ENCODE measurements at regions not wholly inside any gene's neighbourhood (a gene's known extent, or its start where the extent isn't known, plus 50 kb on each side); places are given as distances from the start of the nearest gene placed in this dataset.

DNA sequence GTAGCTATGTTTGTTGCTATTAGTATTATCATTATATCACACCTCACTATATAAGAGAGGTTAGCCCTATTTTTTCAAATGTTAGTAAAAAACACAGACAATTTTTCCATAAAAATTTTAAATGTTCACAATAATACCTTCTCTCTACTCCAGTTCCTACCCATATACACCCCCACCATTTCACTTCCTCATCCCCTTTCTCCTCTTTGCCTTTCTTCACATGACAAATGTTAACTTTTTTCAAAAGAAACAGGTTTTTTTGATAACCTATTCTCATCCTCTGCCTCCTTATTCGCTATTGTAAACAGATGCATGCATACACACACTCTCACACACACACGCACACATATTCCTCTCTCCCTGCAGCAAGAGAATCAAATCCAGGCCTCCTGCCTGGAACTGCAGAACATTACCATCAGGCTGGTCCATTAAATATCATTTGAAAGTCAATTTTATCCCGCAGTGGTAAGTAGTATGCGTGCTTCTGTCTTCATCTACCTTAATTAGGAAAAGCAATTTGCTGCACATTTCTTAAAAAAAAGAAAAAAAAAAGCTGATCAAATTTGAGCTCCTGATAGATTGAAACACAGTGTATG, 55.5 kb downstream of the MID1IP1 start:
- TF ChIP-seq EP300 (IDR thresholded peaks at IDR 0.05), result no peak
- TF ChIP-seq POLR2A (IDR thresholded peaks at IDR 0.05), result no peak
- TF ChIP-seq, protein P1, sequence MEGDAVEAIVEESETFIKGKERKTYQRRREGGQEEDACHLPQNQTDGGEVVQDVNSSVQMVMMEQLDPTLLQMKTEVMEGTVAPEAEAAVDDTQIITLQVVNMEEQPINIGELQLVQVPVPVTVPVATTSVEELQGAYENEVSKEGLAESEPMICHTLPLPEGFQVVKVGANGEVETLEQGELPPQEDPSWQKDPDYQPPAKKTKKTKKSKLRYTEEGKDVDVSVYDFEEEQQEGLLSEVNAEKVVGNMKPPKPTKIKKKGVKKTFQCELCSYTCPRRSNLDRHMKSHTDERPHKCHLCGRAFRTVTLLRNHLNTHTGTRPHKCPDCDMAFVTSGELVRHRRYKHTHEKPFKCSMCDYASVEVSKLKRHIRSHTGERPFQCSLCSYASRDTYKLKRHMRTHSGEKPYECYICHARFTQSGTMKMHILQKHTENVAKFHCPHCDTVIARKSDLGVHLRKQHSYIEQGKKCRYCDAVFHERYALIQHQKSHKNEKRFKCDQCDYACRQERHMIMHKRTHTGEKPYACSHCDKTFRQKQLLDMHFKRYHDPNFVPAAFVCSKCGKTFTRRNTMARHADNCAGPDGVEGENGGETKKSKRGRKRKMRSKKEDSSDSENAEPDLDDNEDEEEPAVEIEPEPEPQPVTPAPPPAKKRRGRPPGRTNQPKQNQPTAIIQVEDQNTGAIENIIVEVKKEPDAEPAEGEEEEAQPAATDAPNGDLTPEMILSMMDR (IDR thresholded peaks at IDR 0.05), result no peak
- no peaks in the 10 kb centered on the region for H3K36me3 ChIP-seq
- H3K27me3 ChIP-seq, result no peaks in the 10 kb centered on the region
- no peak for DNase-seq
- no peaks in the 10 kb centered on the region for H3K9me3 ChIP-seq
- no peaks in the 10 kb centered on the region for H3K4me1 ChIP-seq (ENCODE audit: insufficient read depth)
- H3K27ac ChIP-seq, result no peak overlapping the region
- intact Hi-C loops (cut with DNase I), result no loop called here
- H3K4me3 ChIP-seq, result no peak overlapping the region
- 81 to 89% (median 84%) methylated on average over 4 of the region's 4 CpGs for WGBS, 3 donors

DNA sequence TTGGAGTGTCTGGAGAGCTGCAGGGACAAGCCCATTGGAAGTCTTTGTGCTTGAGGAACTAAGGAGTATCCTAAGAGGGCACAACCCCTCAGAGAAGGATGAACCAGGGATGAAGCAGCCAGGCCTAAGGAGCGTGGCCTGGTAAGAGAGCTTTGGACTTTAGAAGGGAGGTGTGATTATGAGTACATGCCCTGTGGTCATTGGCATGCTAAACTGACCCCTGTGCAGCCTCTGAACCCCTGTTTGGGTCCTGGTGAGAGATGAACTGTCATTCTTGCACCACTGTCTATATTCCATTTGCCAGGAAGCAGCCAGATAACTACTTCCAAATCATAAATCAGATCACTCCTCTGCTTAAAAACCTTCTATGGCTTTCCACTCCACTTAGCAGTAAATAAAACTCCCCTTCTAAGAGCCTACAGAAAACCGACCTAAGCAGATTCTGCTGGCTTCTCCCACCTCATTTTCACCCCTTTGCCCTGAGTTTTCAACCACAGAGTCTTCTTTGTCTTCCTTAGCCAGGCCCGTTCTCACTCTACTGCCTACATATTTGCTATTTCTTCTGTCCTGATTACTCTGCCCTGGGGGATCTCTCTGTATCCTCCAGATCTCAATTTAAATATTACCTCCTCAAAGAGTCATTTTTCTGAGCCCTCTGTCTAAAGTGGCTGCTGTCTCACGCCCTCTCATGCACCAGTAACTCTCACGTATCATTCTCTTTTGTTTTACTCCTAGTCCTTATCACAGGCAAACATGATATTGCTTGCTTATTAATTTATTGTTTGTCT, 56.7 kb downstream of the MID1IP1 start:
- no peak for TF ChIP-seq POLR2A (IDR thresholded peaks at IDR 0.05)
- TF ChIP-seq, protein P1 (IDR thresholded peaks at IDR 0.05), result no peak
- TF ChIP-seq EP300 (IDR thresholded peaks at IDR 0.05), result no peak
- no peak overlapping the region for H3K4me3 ChIP-seq
- DNase-seq, result no peak
- intact Hi-C loops (cut with DNase I), result no loop called here
- H3K9me3 ChIP-seq, result no peaks in the 10 kb centered on the region
- no peaks in the 10 kb centered on the region for H3K36me3 ChIP-seq
- no peaks in the 10 kb centered on the region for H3K4me1 ChIP-seq (ENCODE audit: insufficient read depth)
- no peak overlapping the region for H3K27ac ChIP-seq
- H3K27me3 ChIP-seq, result no peaks in the 10 kb centered on the region
- WGBS, 3 donors, result 57 to 68% (median 61%) methylated on average over 5 of the region's 5 CpGs

DNA sequence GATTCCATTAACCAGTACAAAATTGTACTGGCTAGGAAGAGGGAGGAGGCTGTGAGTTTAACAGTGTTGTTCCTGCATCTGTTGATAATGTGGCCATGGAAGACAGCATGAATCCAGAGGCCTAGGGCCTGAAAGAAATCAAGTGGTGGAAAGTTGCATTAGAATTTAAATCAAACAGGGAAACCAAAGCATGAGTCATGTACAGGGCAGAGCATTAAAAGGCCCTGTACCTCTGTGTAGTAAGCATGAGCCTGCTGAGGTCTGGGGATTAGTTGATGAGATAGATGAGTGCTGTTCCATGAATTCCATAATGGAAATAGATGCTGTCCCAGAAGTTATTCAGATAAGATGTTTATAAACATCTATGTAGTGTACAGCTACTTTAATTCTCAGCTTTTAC, 58.3 kb downstream of the MID1IP1 start:
- intact Hi-C loops (cut with DNase I), result no loop called here
- DNase-seq, result no peak
- no peak overlapping the region for H3K4me3 ChIP-seq
- no peaks in the 10 kb centered on the region for H3K36me3 ChIP-seq
- no peaks in the 10 kb centered on the region for H3K27me3 ChIP-seq
- H3K4me1 ChIP-seq (ENCODE audit: insufficient read depth), result no peaks in the 10 kb centered on the region
- no peak overlapping the region for H3K27ac ChIP-seq
- TF ChIP-seq POLR2A (IDR thresholded peaks at IDR 0.05) (no peak), EP300 (IDR thresholded peaks at IDR 0.05) (no peak)
- TF ChIP-seq, protein P1 (IDR thresholded peaks at IDR 0.05), result no peak
- H3K9me3 ChIP-seq, result no peaks in the 10 kb centered on the region

DNA sequence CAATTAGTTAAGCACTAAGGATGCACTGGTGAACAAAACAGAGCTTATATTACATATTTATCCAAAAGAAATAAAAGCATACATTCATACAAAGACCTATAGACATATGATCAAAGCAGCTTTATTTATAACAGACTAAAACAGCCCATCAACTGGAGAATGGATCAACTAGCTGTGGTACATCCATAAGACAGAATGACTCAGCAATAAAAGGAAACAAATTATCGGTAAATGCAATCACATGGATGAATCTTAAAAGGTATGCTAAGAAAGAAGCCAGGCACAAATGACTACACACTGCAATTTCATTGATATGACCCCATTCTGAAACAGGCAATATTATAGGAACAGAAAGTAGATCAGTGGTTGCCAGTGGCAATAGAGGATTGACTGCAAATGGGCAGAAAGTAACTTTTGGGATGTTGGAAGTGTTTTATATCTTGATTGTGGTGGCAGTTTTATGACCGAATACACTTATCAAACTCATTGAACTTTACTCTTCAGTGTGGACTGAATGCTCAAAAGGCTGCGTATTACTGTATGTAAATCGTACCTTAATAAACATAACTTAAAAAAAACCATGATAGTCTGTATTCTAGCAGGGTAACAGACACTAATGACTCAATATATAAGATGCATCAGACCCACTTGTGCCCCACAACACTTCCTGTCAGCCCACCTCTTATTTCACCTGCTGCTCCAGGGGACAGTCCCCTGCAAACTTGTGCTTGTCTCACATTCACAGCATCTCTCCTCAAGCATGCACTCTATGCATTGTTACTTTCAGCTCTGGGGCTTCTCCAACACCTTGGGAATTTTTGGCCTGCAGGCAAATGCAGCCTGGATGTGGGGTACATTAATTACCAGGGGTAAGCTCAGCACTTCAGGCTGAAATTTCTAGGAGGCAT, 59.1 kb downstream of the MID1IP1 start:
- no peaks in the 10 kb centered on the region for H3K27me3 ChIP-seq
- no peak for DNase-seq
- H3K9me3 ChIP-seq, result no peaks in the 10 kb centered on the region
- no peak overlapping the region for H3K4me3 ChIP-seq
- WGBS, 3 donors, result 82 to 87% (median 84%) methylated on average over 4 of the region's 4 CpGs
- H3K4me1 ChIP-seq (ENCODE audit: insufficient read depth), result no peaks in the 10 kb centered on the region
- intact Hi-C loops (cut with DNase I), result no loop called here
- no peaks in the 10 kb centered on the region for H3K36me3 ChIP-seq
- H3K27ac ChIP-seq, result no peak overlapping the region
- no peak for TF ChIP-seq EP300 (IDR thresholded peaks at IDR 0.05)

Measured in ovary (tissue), 7 donors.